H1 (cell line): ENCODE measurements at regions not wholly inside any gene's neighbourhood (a gene's known extent, or its start where the extent isn't known, plus 50 kb on each side); places are given as distances from the start of the nearest gene placed in this dataset.

ENCODE experiments used
- CTCF ChIA-PET: fragments of 300-600 bp; sonication (Branson Sonifier 250); formaldehyde crosslinking; loops from one replicate; lab custom pipeline; 2021; ENCODE audit not compliant: partially characterized antibody; lab: Charles Lee
- POLR2A ChIA-PET: fragments of 300-600 bp; sonication (Branson Sonifier 250); formaldehyde crosslinking; loops from one replicate; lab custom pipeline; 2021; ENCODE audit warnings: inconsistent platforms; ENCODE audit not compliant: partially characterized antibody; lab: Charles Lee
- DNase-seq, 2 experiments: peaks; one replicate each; pipeline versions ENCODE4 v3.0.0 to v3.0.0-alpha.2; 2010 to 2022; ENCODE audit warnings: low spot score in 2 of 2, low read depth in 1 of 2, mixed read lengths in 1 of 2
- FAIRE-seq: peaks from 2 replicates; lab custom pipeline; 2011; peaks lifted over from hg19 to GRCh38; lab: Jason Lieb, UNC
- H2AFZ ChIP-seq: 2 replicates; pipeline ENCODE4 v1.8.1; 2012; ENCODE audit warnings: low read length, inconsistent platforms
- H2AK5ac ChIP-seq: 2 replicates; pipeline ENCODE4 v1.6.1; 2013; ENCODE audit warnings: low read depth, low read length
- H2BK120ac ChIP-seq: replicated peaks from 2 replicates; pipeline ENCODE3; 2013; ENCODE audit warnings: low read depth, low read length, inconsistent platforms
- H2BK12ac ChIP-seq: 2 replicates; pipeline ENCODE4 v1.6.1; 2013; ENCODE audit warnings: low read depth, low read length
- H2BK15ac ChIP-seq: 2 replicates; pipeline ENCODE4 v1.6.1; 2013; ENCODE audit warnings: low read length
- H2BK20ac ChIP-seq: 2 replicates; pipeline ENCODE4 v1.6.1; 2013; ENCODE audit warnings: low read length
- H2BK5ac ChIP-seq: 2 replicates; pipeline ENCODE4 v1.6.1; 2013; ENCODE audit warnings: low read depth, low read length
- H3K14ac ChIP-seq: 2 replicates; pipeline ENCODE4 v1.6.1; 2013; ENCODE audit warnings: inconsistent platforms; ENCODE audit not compliant: insufficient read length
- H3K18ac ChIP-seq: 2 replicates; pipeline ENCODE4 v1.6.1; 2013; ENCODE audit warnings: low read length; ENCODE audit errors: extremely low read depth
- H3K23ac ChIP-seq: 2 replicates; pipeline ENCODE4 v1.6.1; 2013; ENCODE audit warnings: inconsistent platforms; ENCODE audit not compliant: insufficient read length
- H3K23me2 ChIP-seq: 2 replicates; pipeline ENCODE4 v1.6.1; 2013; ENCODE audit warnings: low read depth, low read length
- H3K27ac ChIP-seq: 2 replicates; pipeline ENCODE4 v1.6.1; 2011; ENCODE audit warnings: low read depth, low read length, inconsistent platforms
- H3K27me3 ChIP-seq, 4 experiments: replicated peaks in 1 of 4; 1 replicate in 1 of 4; 2 replicates in 3 of 4; pipeline versions ENCODE4 v1.6.1 to v1.8.1; 2011 to 2013; ENCODE audit warnings: low read length in 3 of 4, mild to moderate bottlenecking in 3 of 4, inconsistent platforms in 2 of 4, mixed read lengths in 2 of 4, moderate library complexity in 1 of 4; ENCODE audit not compliant: control insufficient read depth in 3 of 4, insufficient read depth in 3 of 4; ENCODE audit errors: extremely low read depth in 1 of 4
- H3K36me3 ChIP-seq, 4 experiments: 2 replicates each; pipeline versions ENCODE4 v1.6.1 to v1.8.1; 2011 to 2013; ENCODE audit warnings: mild to moderate bottlenecking in 4 of 4, low read length in 3 of 4, moderate library complexity in 2 of 4, control low read depth in 1 of 4, inconsistent platforms in 1 of 4; ENCODE audit not compliant: insufficient read depth in 4 of 4, control insufficient read depth in 2 of 4
- H3K4ac ChIP-seq: replicated peaks from 2 replicates; pipeline ENCODE3; 2013; ENCODE audit warnings: low read length, low read depth, mixed read lengths, inconsistent platforms; ENCODE audit not compliant: insufficient read length
- H3K4me1 ChIP-seq, 4 experiments: replicated peaks in 1 of 4; 1 replicate in 1 of 4; 2 replicates in 3 of 4; pipeline versions ENCODE4 v1.6.1 to v1.8.1; 2011 to 2013; ENCODE audit warnings: low read length in 3 of 4, inconsistent platforms in 2 of 4, mixed read lengths in 1 of 4; ENCODE audit not compliant: insufficient read depth in 4 of 4, control insufficient read depth in 3 of 4
- H3K4me2 ChIP-seq, 2 experiments: 2 replicates each; pipeline versions ENCODE4 v1.6.1 to v1.8.1; 2011 to 2013; ENCODE audit warnings: low read depth in 2 of 2, low read length in 2 of 2, control low read depth in 1 of 2, inconsistent platforms in 1 of 2, mild to moderate bottlenecking in 1 of 2; ENCODE audit not compliant: insufficient read depth in 1 of 2
- H3K4me3 ChIP-seq, 4 experiments: fragments of 200-600, 300-600 bp in 1 of 4; sonication (generic), shearing (Covaris generic), sonication (Bioruptor Twin) in 1 of 4; 2 replicates each; pipeline versions ENCODE4 v1.5.1 to v1.8.1; 2011 to 2016; ENCODE audit warnings: low read length in 4 of 4, low read depth in 3 of 4, control low read depth in 2 of 4, inconsistent platforms in 2 of 4, mild to moderate bottlenecking in 2 of 4, mixed read lengths in 1 of 4, moderate library complexity in 1 of 4; ENCODE audit not compliant: insufficient read depth in 2 of 4; ENCODE audit errors: extremely low read depth in 1 of 4
- H3K56ac ChIP-seq: replicated peaks from 2 replicates; pipeline ENCODE3; 2013; ENCODE audit warnings: low read depth, mild to moderate bottlenecking, mixed read lengths, low read length, inconsistent platforms; ENCODE audit not compliant: insufficient read length
- H3K79me1 ChIP-seq: 2 replicates; pipeline ENCODE4 v1.6.1; 2013; ENCODE audit warnings: low read depth, low read length, control low read depth
- H3K79me2 ChIP-seq, 2 experiments: 2 replicates each; pipeline versions ENCODE4 v1.6.1 to v1.8.1; 2012 to 2013; ENCODE audit warnings: low read length in 2 of 2, mild to moderate bottlenecking in 2 of 2, inconsistent platforms in 1 of 2; ENCODE audit not compliant: insufficient read depth in 2 of 2, control insufficient read depth in 1 of 2
- H3K9ac ChIP-seq, 4 experiments: replicated peaks in 1 of 4; 1 replicate in 1 of 4; 2 replicates in 3 of 4; pipeline versions ENCODE4 v1.6.1 to v1.8.1; 2011 to 2013; ENCODE audit warnings: low read depth in 3 of 4, low read length in 3 of 4, control low read depth in 2 of 4, mild to moderate bottlenecking in 2 of 4, moderate library complexity in 2 of 4, inconsistent platforms in 1 of 4; ENCODE audit errors: extremely low read depth in 1 of 4
- H3K9me3 ChIP-seq, 2 experiments: 2 replicates each; pipeline versions ENCODE4 v1.6.1 to v1.8.1; 2012 to 2013; ENCODE audit warnings: mild to moderate bottlenecking in 2 of 2, moderate library complexity in 2 of 2, control low read depth in 1 of 2, inconsistent platforms in 1 of 2, low read depth in 1 of 2, low read length in 1 of 2, mixed read lengths in 1 of 2; ENCODE audit not compliant: insufficient read depth in 2 of 2
- H4K20me1 ChIP-seq, 2 experiments: replicated peaks in 1 of 2; 2 replicates each; pipeline versions ENCODE3 to v1.8.1; 2011 to 2013; ENCODE audit warnings: inconsistent platforms in 2 of 2, low read length in 2 of 2, mild to moderate bottlenecking in 1 of 2; ENCODE audit not compliant: insufficient read depth in 2 of 2, control insufficient read depth in 1 of 2
- H4K5ac ChIP-seq: 2 replicates; pipeline ENCODE4 v1.6.1; 2013; ENCODE audit warnings: low read length, low read depth, mixed read lengths, inconsistent platforms; ENCODE audit not compliant: insufficient read length
- H4K8ac ChIP-seq: 2 replicates; pipeline ENCODE4 v1.8.0; 2013; ENCODE audit warnings: mild to moderate bottlenecking, moderate library complexity, low read length, inconsistent platforms; ENCODE audit not compliant: insufficient read depth; ENCODE audit errors: extremely low read depth
- H4K91ac ChIP-seq: replicated peaks from 2 replicates; pipeline ENCODE3; 2013; ENCODE audit warnings: low read length, mixed read lengths, inconsistent platforms; ENCODE audit not compliant: insufficient read length
- CBX5 ChIP-seq: fragments of 300-800, 300-1000 bp; sonication (generic); IDR thresholded peaks from 2 replicates; pipeline ENCODE4 v1.7.1; 2016; ENCODE audit warnings: antibody characterized with exemption, low read length, low read depth
- CHD1 ChIP-seq: IDR thresholded peaks from 2 replicates; pipeline ENCODE4 v1.6.1; 2012; ENCODE audit warnings: low read depth, low read length, improper control_type of control experiment
- HDAC6 ChIP-seq: IDR thresholded peaks from one replicate; pipeline ENCODE4 v1.7.1; 2012; ENCODE audit warnings: low read depth, mild to moderate bottlenecking, inconsistent platforms, low read length, moderate library complexity
- JUND ChIP-seq: IDR thresholded peaks from 2 replicates; pipeline ENCODE4 v1.6.1; 2011; ENCODE audit warnings: mild to moderate bottlenecking, improper control_type of control experiment, low read length
- KDM1A ChIP-seq: fragments of 200-600, 300-600 bp; sonication (generic); IDR thresholded peaks from 2 replicates; pipeline ENCODE4 v1.7.1; 2016; ENCODE audit warnings: mild to moderate bottlenecking, low read length, borderline replicate concordance
- POLR2AphosphoS5 ChIP-seq: IDR thresholded peaks from 2 replicates; pipeline ENCODE4 v1.6.1; 2011; ENCODE audit warnings: low read depth, low read length
- RAD21 ChIP-seq, 2 experiments: IDR thresholded peaks in 1 of 2; conservative IDR thresholded peaks in 1 of 2; 2 replicates each; pipeline ENCODE4 v1.6.1; 2011; ENCODE audit warnings: low read depth in 2 of 2, low read length in 2 of 2, improper control_type of control experiment in 1 of 2, inconsistent platforms in 1 of 2, mild to moderate bottlenecking in 1 of 2, moderate library complexity in 1 of 2
- TEAD4 ChIP-seq: IDR thresholded peaks from 2 replicates; pipeline ENCODE4 v1.6.1; 2012; ENCODE audit warnings: low read depth, low read length, inconsistent platforms, mixed read lengths
- WGBS, 2 experiments: shearing (Covaris generic) in 1 of 2; methylation state at CpG; one replicate each; pipeline versions ENCODE4 v1.1.6 to v1.1.7; 2013 to 2015; ENCODE audit warnings: low lambda C conversion rate in 2 of 2, mixed read lengths in 2 of 2, inconsistent platforms in 1 of 2, low coverage in 1 of 2, missing lambda C conversion rate in 1 of 2; ENCODE audit not compliant: insufficient replicate concordance in 2 of 2, insufficient coverage in 1 of 2, insufficient read length in 1 of 2; ENCODE audit errors: extremely low coverage in 1 of 2, missing lambda C conversion rate in 1 of 2; 5-methylcytosine and 5-hydroxymethylcytosine counted together

- Histone ChIP-seq H3K4me1 (no peaks in the 10 kb centered on the region), H3K23me2 (no peaks in the 10 kb centered on the region; the same call in 1 of the 2 replicates), H2AK5ac (no peak overlapping the region), H3K23ac (no peak overlapping the region), H3K14ac (no peak overlapping the region), H3K4me3 (no peak overlapping the region), H3K79me2 (no peaks in the 10 kb centered on the region), H3K9me3 (no peaks in the 10 kb centered on the region), H3K18ac (no peak overlapping the region), H2BK12ac (no peak overlapping the region), H3K9ac (no peak overlapping the region), H3K4me2 (no peak overlapping the region), H3K27ac (no peak overlapping the region), H3K56ac (no peak overlapping the region), H3K79me1 (no peaks in the 10 kb centered on the region), H2AFZ (no peak overlapping the region), H3K27me3 (no peaks in the 10 kb centered on the region), H4K20me1 (no peaks in the 10 kb centered on the region), H2BK20ac (no peak overlapping the region), H2BK120ac (no peak overlapping the region), H3K36me3 (no peaks in the 10 kb centered on the region), H4K5ac (no peak overlapping the region), H2BK15ac (no peak overlapping the region), H2BK5ac (no peak overlapping the region), H4K8ac (no peak overlapping the region), H3K4ac (no peak overlapping the region), H4K91ac (no peak overlapping the region)
- ChIA-PET CTCF (interaction anchor here (0.8 to 1.6 kb wide), 2 partner anchors 42 to 152 kb away, joined by 3 to 4 read pairs; no protein-coding TSS in a partner anchor), POLR2A (no interaction called here)
- DNase-seq = peak in 1 of 2 experiments; percentile 1
- 80% methylated on average over 3 of the region's 3 CpGs; no CpG with 5 or more reads in 1 of the 2 experiments for WGBS, 2 experiments
- no peak for FAIRE-seq
- no peak for TF ChIP-seq KDM1A
- TF ChIP-seq POLR2AphosphoS5 = no peak
- no peak for TF ChIP-seq CHD1
- TF ChIP-seq TEAD4 = no peak
- no peak for TF ChIP-seq JUND
- no peak for TF ChIP-seq CBX5
- TF ChIP-seq RAD21 (IDR thresholded peaks at IDR 0.05 in 1 of 2, conservative IDR thresholded peaks at IDR 0.05 in 1 of 2; ENCODE audit: low read depth in 2 of 2, low read length in 2 of 2) = no peak
- no peak for TF ChIP-seq HDAC6
Measured at GRCh38 chr7:131151034-131151433, 176.6 kb upstream of the MKLN1 start.
